HepG2 (cell line): ENCODE measurements at regions not wholly inside any gene's neighbourhood (a gene's known extent, or its start where the extent isn't known, plus 50 kb on each side); places are given as distances from the start of the nearest gene placed in this dataset.
"Not testable (repeated sequence)": the region's sequence is repeated elsewhere in the genome, so short reads cannot be mapped to it uniquely, and the experiment has no call there.

Experiments
- ATAC-seq: fragments of 200-7000 bp; cut with Tn5 transposase; 3 replicates; pipeline ENCODE4 v1.9.1; 2020; ENCODE audit warnings: mild to moderate bottlenecking, moderate library complexity
- BruUV-seq: library from RNA; stranded (reverse); fragments of 400-500 nt; replicated peaks from 2 replicates; lab custom pipeline; 2021; lab: Mats Ljungman, UMichigan
- CTCF ChIA-PET: fragments of 300-600 bp; formaldehyde crosslinking; extraction: SDS; loops from one replicate; lab custom pipeline; 2021; ENCODE audit warnings: low total read pairs, inconsistent platforms, low intra/inter-chr PET ratio; lab: Yijun Ruan, JAX
- POLR2A ChIA-PET: fragments of 350-600 bp; sonication (Branson Sonifier 250); formaldehyde crosslinking; loops from one replicate; lab custom pipeline; 2020; ENCODE audit warnings: antibody characterized with exemption, inconsistent platforms; lab: Yijun Ruan, JAX
- DNase-seq: peaks from one replicate; pipeline ENCODE4 v3.0.0-alpha.2; 2015; ENCODE audit warnings: low spot score
- FAIRE-seq: peaks from 3 replicates; lab custom pipeline; 2011; peaks lifted over from hg19 to GRCh38; lab: Jason Lieb, UNC
- H2AFZ ChIP-seq: one replicate; pipeline ENCODE4 v1.6.1; 2011; ENCODE audit warnings: low read length, inconsistent platforms
- H3K27ac ChIP-seq: fragments of 300-600 bp; 3 replicates; pipeline ENCODE4 v1.8.0; 2011; ENCODE audit warnings: mixed run types, mild to moderate bottlenecking, mixed read lengths, low read length, inconsistent platforms; ENCODE audit not compliant: insufficient read depth; ENCODE audit errors: extremely low read length
- H3K27me3 ChIP-seq, 2 experiments: fragments of 200-600 bp in 1 of 2; 2 replicates in 1 of 2; 3 replicates in 1 of 2; pipeline versions ENCODE4 v1.6.0 to v1.8.0; 2011; ENCODE audit warnings: low read length in 2 of 2, mild to moderate bottlenecking in 2 of 2, moderate library complexity in 2 of 2, inconsistent platforms in 1 of 2; ENCODE audit not compliant: insufficient read depth in 2 of 2, control insufficient read depth in 1 of 2
- H3K36me3 ChIP-seq, 2 experiments: fragments of 200-600 bp in 1 of 2; replicated peaks in 1 of 2; 2 replicates in 1 of 2; 3 replicates in 1 of 2; pipeline versions ENCODE4 v1.5.1 to v1.8.0; 2011; ENCODE audit warnings: low read length in 2 of 2, inconsistent platforms in 1 of 2; ENCODE audit not compliant: insufficient read depth in 2 of 2, control insufficient read depth in 1 of 2
- H3K4me1 ChIP-seq: 2 replicates; pipeline ENCODE4 v1.5.1; 2012; ENCODE audit warnings: low read length, inconsistent platforms; ENCODE audit not compliant: insufficient read depth
- H3K4me2 ChIP-seq: 2 replicates; pipeline ENCODE4 v1.6.0; 2011; ENCODE audit warnings: low read depth, low read length, inconsistent platforms
- H3K4me3 ChIP-seq, 3 experiments: fragments of 200-600 bp in 1 of 3; sonication (generic), shearing (Covaris generic) in 1 of 3; replicated peaks in 1 of 3; 2 replicates each; pipeline ENCODE4 v1.5.1; 2011 to 2016; ENCODE audit warnings: low read length in 3 of 3, inconsistent platforms in 2 of 3, low read depth in 2 of 3, mild to moderate bottlenecking in 2 of 3, control low read depth in 1 of 3, mixed read lengths in 1 of 3; ENCODE audit not compliant: insufficient read depth in 1 of 3
- H3K79me2 ChIP-seq: one replicate; pipeline ENCODE4 v1.6.1; 2011; ENCODE audit warnings: low read length, inconsistent platforms; ENCODE audit not compliant: insufficient read depth
- H3K9ac ChIP-seq: 2 replicates; pipeline ENCODE4 v1.6.0; 2011; ENCODE audit warnings: mild to moderate bottlenecking, low read depth, low read length, inconsistent platforms; ENCODE audit not compliant: insufficient read depth
- H3K9me3 ChIP-seq: 2 replicates; pipeline ENCODE4 v1.5.1; 2012; ENCODE audit warnings: mild to moderate bottlenecking, low read length
- H4K20me1 ChIP-seq: 2 replicates; pipeline ENCODE4 v1.6.0; 2011; ENCODE audit warnings: inconsistent platforms, mild to moderate bottlenecking, low read length, moderate library complexity; ENCODE audit not compliant: insufficient read depth
- REST ChIP-seq, 2 experiments: IDR thresholded peaks; 2 replicates each; pipeline ENCODE4 v1.6.1; 2011 to 2012; ENCODE audit warnings: low read length in 2 of 2, borderline replicate concordance in 1 of 2, low read depth in 1 of 2, mild to moderate bottlenecking in 1 of 2, moderate library complexity in 1 of 2
- whole genome bisulfite sequencing: methylation state at CpG from one replicate; pipeline ENCODE4 v1.1.6; 2017; ENCODE audit warnings: low lambda C conversion rate; 5-methylcytosine and 5-hydroxymethylcytosine counted together
- in situ Hi-C: cut with HindIII; loops from 2 replicates; pipeline ENCODE4 v1.10.0; 2017; ENCODE audit warnings: low pct_unique_long_range_greater_than_20kb; ENCODE audit not compliant: extremely low pct_ligation_motif_present
- intact Hi-C: fragments of 100-400 bp; cut with micrococcal nuclease; formaldehyde crosslinking; loops from one replicate; pipeline ENCODE4 v1.10.0; 2022; ENCODE audit not compliant: unreplicated experiment

GRCh38 chr2:131711268-131711667 lies 183.6 kb downstream of the CCDC74A start:
- POLR2A ChIA-PET, H3K27me3 ChIP-seq, FAIRE-seq, H3K4me2 ChIP-seq, CTCF ChIA-PET, H3K4me1 ChIP-seq, BruUV-seq, H3K4me3 ChIP-seq, H3K27ac ChIP-seq, H3K9me3 ChIP-seq, H3K9ac ChIP-seq, intact Hi-C loops, H3K79me2 ChIP-seq, H3K36me3 ChIP-seq, H4K20me1 ChIP-seq, ATAC-seq, H2AFZ ChIP-seq, DNase-seq, in situ Hi-C loops: not testable (repeated sequence)
- TF ChIP-seq REST (IDR thresholded peaks at IDR 0.05; ENCODE audit: borderline replicate concordance in 1 of 2, low read depth in 1 of 2, low read length in 2 of 2), result peak in 1 of 2 experiments; percentile 14; a peak in 1 of 4 replicates
- WGBS, result 95% methylated on average over 2 of the region's 2 CpGs

- intact Hi-C loops, H3K9me3 ChIP-seq, ATAC-seq, H3K27ac ChIP-seq, DNase-seq, POLR2A ChIA-PET, H3K27me3 ChIP-seq, in situ Hi-C loops, H2AFZ ChIP-seq, H3K79me2 ChIP-seq, H3K9ac ChIP-seq, H3K4me3 ChIP-seq, FAIRE-seq, H3K4me2 ChIP-seq, BruUV-seq, H4K20me1 ChIP-seq, CTCF ChIA-PET, H3K36me3 ChIP-seq: not testable (repeated sequence)
- H3K4me1 ChIP-seq, result peaks cover 27% of the 10 kb centered on the region
These were observed 190.2 kb downstream of the CCDC74A start for GRCh38 chr2:131717907-131718306.
